ENCODE measurements at regions not wholly inside any gene's neighbourhood (a gene's known extent, or its start where the extent isn't known, plus 50 kb on each side); places are given as distances from the start of the nearest gene placed in this dataset.

DNA sequence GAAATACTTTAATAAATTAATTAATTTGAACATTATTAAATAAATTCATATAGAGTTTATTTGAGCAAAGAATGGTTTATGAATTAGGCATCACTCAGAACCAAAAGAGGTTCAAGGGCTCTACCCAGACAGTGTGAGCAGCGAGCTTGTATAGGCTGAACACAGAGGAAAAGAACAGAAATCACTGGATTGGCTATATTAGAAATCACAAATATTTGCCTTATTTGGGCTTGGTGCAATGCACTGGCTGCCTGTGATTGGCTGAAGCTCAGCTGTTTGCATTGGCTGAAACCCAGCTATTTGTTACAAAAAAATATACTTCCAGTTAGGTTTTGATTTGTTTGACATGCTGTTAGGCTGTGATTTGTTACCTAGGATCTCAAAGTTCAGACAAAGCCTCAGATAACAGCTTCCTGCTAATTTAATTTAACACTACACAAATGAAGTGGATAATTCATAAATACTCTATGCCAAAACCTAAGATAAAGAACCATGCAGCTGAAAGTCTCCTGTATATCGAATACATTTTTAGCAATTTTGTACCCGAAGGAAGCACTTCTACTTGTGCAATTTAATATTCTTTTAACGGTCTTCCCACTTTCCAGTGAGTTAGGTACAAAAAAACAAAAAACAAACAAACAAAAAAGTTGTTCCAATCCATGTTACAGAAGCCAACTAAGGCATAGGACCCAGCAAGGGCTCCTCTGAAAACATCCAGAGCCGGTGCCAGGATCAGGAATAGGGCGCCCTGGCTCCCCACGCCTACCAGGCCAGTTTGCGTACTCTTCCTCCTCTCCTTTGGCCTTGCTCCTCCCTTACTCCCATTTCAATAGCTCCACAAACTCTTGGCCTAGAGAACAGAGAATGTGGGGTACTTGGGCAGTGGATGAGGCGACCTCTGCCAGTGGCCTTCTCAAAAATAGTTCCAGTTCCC lies 179.1 kb downstream of the DUSP10 start:
- TF ChIP-seq, protein P1, sequence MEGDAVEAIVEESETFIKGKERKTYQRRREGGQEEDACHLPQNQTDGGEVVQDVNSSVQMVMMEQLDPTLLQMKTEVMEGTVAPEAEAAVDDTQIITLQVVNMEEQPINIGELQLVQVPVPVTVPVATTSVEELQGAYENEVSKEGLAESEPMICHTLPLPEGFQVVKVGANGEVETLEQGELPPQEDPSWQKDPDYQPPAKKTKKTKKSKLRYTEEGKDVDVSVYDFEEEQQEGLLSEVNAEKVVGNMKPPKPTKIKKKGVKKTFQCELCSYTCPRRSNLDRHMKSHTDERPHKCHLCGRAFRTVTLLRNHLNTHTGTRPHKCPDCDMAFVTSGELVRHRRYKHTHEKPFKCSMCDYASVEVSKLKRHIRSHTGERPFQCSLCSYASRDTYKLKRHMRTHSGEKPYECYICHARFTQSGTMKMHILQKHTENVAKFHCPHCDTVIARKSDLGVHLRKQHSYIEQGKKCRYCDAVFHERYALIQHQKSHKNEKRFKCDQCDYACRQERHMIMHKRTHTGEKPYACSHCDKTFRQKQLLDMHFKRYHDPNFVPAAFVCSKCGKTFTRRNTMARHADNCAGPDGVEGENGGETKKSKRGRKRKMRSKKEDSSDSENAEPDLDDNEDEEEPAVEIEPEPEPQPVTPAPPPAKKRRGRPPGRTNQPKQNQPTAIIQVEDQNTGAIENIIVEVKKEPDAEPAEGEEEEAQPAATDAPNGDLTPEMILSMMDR (conservative IDR thresholded peaks at IDR 0.05; ENCODE audit: low read length): no peak
- no peak for TF ChIP-seq EZH2phosphoT487 (IDR thresholded peaks at IDR 0.05; ENCODE audit: borderline replicate concordance, low read depth, low read length)
